K562 (cell line): ENCODE measurements at regions not wholly inside any gene's neighbourhood (a gene's known extent, or its start where the extent isn't known, plus 50 kb on each side); places are given as distances from the start of the nearest gene placed in this dataset.

Source experiments
- ATAC-seq: fragments of 200-7000 bp; cut with Tn5 transposase; 3 replicates; pipeline ENCODE4 v1.9.1; 2020; ENCODE audit warnings: moderate library complexity
- BruUV-seq: library from RNA; stranded (reverse); fragments of 400-500 nt; replicated peaks from 2 replicates; lab custom pipeline; 2021; lab: Mats Ljungman, UMichigan
- CTCF ChIA-PET: fragments of 300-600 bp; formaldehyde crosslinking; extraction: SDS; loops from one replicate; lab custom pipeline; 2021; ENCODE audit warnings: low intra/inter-chr PET ratio; lab: Yijun Ruan, JAX
- POLR2A ChIA-PET: fragments of 300-600, 350-650 bp; sonication (Branson Sonifier 250); formaldehyde crosslinking; extraction: SDS; loops from one replicate; lab custom pipeline; 2021; ENCODE audit warnings: antibody characterized with exemption, inconsistent platforms; lab: Yijun Ruan, JAX
- DNase-seq, 4 experiments: peaks; one replicate each; pipeline versions ENCODE4 v3.0.0 to v3.0.0-alpha.2; 2011 to 2018; ENCODE audit warnings: low spot score in 3 of 4, mixed read lengths in 3 of 4; ENCODE audit errors: extremely low read depth in 1 of 4
- FAIRE-seq: peaks from 2 replicates; lab custom pipeline; 2011; peaks lifted over from hg19 to GRCh38; lab: Jason Lieb, UNC
- H2AFZ ChIP-seq: 2 replicates; pipeline ENCODE4 v1.6.0; 2011; ENCODE audit warnings: low read depth, low read length, control low read depth, inconsistent platforms
- H3K27ac ChIP-seq: fragments of 200-600 bp; 3 replicates; pipeline ENCODE4 v1.8.0; 2011; ENCODE audit warnings: low read depth, mild to moderate bottlenecking, control low read depth, inconsistent platforms, low read length, moderate library complexity, mixed read lengths; ENCODE audit errors: extremely low read depth
- H3K27me3 ChIP-seq, 2 experiments: fragments of 300-600 bp in 1 of 2; 2 replicates in 1 of 2; 3 replicates in 1 of 2; pipeline versions ENCODE4 v1.6.0 to v1.8.0; 2011; ENCODE audit warnings: inconsistent platforms in 2 of 2, low read length in 2 of 2, mild to moderate bottlenecking in 1 of 2, mixed read lengths in 1 of 2, moderate library complexity in 1 of 2; ENCODE audit not compliant: control insufficient read depth in 2 of 2, insufficient read depth in 2 of 2
- H3K36me3 ChIP-seq: fragments of 300-600 bp; 3 replicates; pipeline ENCODE4 v1.8.0; 2011; ENCODE audit warnings: mild to moderate bottlenecking, low read length, inconsistent platforms; ENCODE audit not compliant: control insufficient read depth, insufficient read depth
- H3K4me1 ChIP-seq, 2 experiments: fragments of 200-600 bp in 1 of 2; replicated peaks in 1 of 2; 2 replicates in 1 of 2; 3 replicates in 1 of 2; pipeline versions ENCODE4 v1.5.1 to v1.8.0; 2011; ENCODE audit warnings: inconsistent platforms in 2 of 2, low read length in 2 of 2, mild to moderate bottlenecking in 1 of 2, mixed read lengths in 1 of 2, moderate library complexity in 1 of 2; ENCODE audit not compliant: control insufficient read depth in 2 of 2, insufficient read depth in 2 of 2
- H3K4me2 ChIP-seq: 2 replicates; pipeline ENCODE4 v1.6.1; 2011; ENCODE audit warnings: low read length, control low read depth, inconsistent platforms, mixed read lengths; ENCODE audit not compliant: insufficient read depth
- H3K4me3 ChIP-seq: fragments of 200-600 bp; sonication (generic), shearing (Covaris generic); 2 replicates; pipeline ENCODE4 v1.5.1; 2016; ENCODE audit warnings: control low read depth, inconsistent platforms
- H3K79me2 ChIP-seq: fragments of 200-600 bp; 3 replicates; pipeline ENCODE4 v1.8.0; 2011; ENCODE audit warnings: low read length, inconsistent platforms; ENCODE audit not compliant: control insufficient read depth, insufficient read depth
- H3K9ac ChIP-seq, 2 experiments: 2 replicates each; pipeline versions ENCODE4 v1.6.0 to v1.6.1; 2011; ENCODE audit warnings: low read depth in 2 of 2, low read length in 2 of 2, control low read depth in 1 of 2, inconsistent platforms in 1 of 2, mild to moderate bottlenecking in 1 of 2, mixed read lengths in 1 of 2; ENCODE audit not compliant: insufficient read depth in 1 of 2
- H3K9me1 ChIP-seq: one replicate; pipeline ENCODE4 v1.6.0; 2011; ENCODE audit warnings: inconsistent platforms, mild to moderate bottlenecking, low read length, moderate library complexity; ENCODE audit not compliant: control insufficient read depth, insufficient read depth
- H3K9me3 ChIP-seq: replicated peaks from 2 replicates; pipeline ENCODE4 v1.5.1; 2011; ENCODE audit warnings: low read depth, low read length, inconsistent platforms; ENCODE audit not compliant: control insufficient read depth, insufficient read depth
- H4K20me1 ChIP-seq: replicated peaks from 2 replicates; pipeline ENCODE4 v1.6.1; 2011; ENCODE audit warnings: low read length, inconsistent platforms, mixed read lengths; ENCODE audit not compliant: control insufficient read depth, insufficient read depth
- ETV1 ChIP-seq: fragments of 450-650 bp; conservative IDR thresholded peaks from 2 replicates; pipeline ENCODE4 v1.6.1; 2016; ENCODE audit warnings: missing genetic modification characterization, control low read depth, low read depth, missing compliant biosample characterization
- ILK ChIP-seq: fragments of 450-650 bp; IDR thresholded peaks from 2 replicates; pipeline ENCODE4 v1.6.1; 2016; ENCODE audit warnings: missing genetic modification characterization, low read depth, mild to moderate bottlenecking, missing compliant biosample characterization, moderate library complexity, borderline replicate concordance
- JUND ChIP-seq, 2 experiments: IDR thresholded peaks; 2 replicates in 1 of 2; 3 replicates in 1 of 2; pipeline ENCODE4 v1.6.1; 2011; ENCODE audit warnings: borderline replicate concordance in 2 of 2, low read depth in 2 of 2, low read length in 2 of 2, improper control_type of control experiment in 1 of 2, missing biosample characterization in 1 of 2, missing genetic modification characterization in 1 of 2, missing genetic modification reagents in 1 of 2
- RBM25 ChIP-seq: fragments of 200-400 bp; formaldehyde crosslinking; IDR thresholded peaks from 2 replicates; pipeline ENCODE4 v1.6.1; 2018; ENCODE audit warnings: low read length, low read depth, moderate library complexity; ENCODE audit not compliant: severe bottlenecking
- RUNX1 ChIP-seq: sonication (generic); IDR thresholded peaks from 2 replicates; pipeline ENCODE4 v1.6.1; 2016; ENCODE audit warnings: antibody characterized with exemption, low read depth
- SP1 ChIP-seq: sonication (generic); formaldehyde crosslinking; IDR thresholded peaks from 2 replicates; pipeline ENCODE4 v1.8.1; 2022; ENCODE audit warnings: mild to moderate bottlenecking, missing genetic modification reagents
- ZC3H8 ChIP-seq: fragments of 450-650 bp; IDR thresholded peaks from 2 replicates; pipeline ENCODE4 v1.6.1; 2017
- ZNF232 ChIP-seq: sonication (generic); formaldehyde crosslinking; IDR thresholded peaks from 2 replicates; pipeline ENCODE4 v1.8.0; 2022; ENCODE audit warnings: mild to moderate bottlenecking, missing genetic modification reagents
- WGBS: fragments of 100-300 bp; shearing (Covaris generic); methylation state at CpG from one replicate; pipeline ENCODE4 v1.1.6; 2016; ENCODE audit warnings: low coverage, mixed read lengths; ENCODE audit not compliant: insufficient coverage; ENCODE audit errors: missing lambda C conversion rate; 5-methylcytosine and 5-hydroxymethylcytosine counted together
- in situ Hi-C: fragments of 300-500 bp; cut with MboI; formaldehyde crosslinking; loops from 4 replicates; pipeline ENCODE4 v1.15.0; 2018; ENCODE audit warnings: inconsistent platforms, mixed read lengths
- intact Hi-C: fragments of 100-400 bp; cut with micrococcal nuclease; formaldehyde crosslinking; loops from 2 replicates; pipeline ENCODE4 v1.14.2; 2022
- TF ChIP-seq, protein P1 (sequence below): IDR thresholded peaks from 3 replicates; pipeline ENCODE4 v1.6.1; 2011; ENCODE audit warnings: borderline replicate concordance, mild to moderate bottlenecking; ENCODE audit not compliant: insufficient read length, insufficient read depth
- TF ChIP-seq, protein P2 (sequence below): fragments of 450-650 bp; IDR thresholded peaks from 2 replicates; pipeline ENCODE4 v1.6.1; 2017; ENCODE audit warnings: antibody characterized with exemption
- TF ChIP-seq, protein P3 (sequence below): fragments of 250-450 bp; sonication (Bioruptor Pico); IDR thresholded peaks from 2 replicates; pipeline ENCODE4 v1.8.0; 2022; ENCODE audit warnings: moderate library complexity, mild to moderate bottlenecking, inconsistent platforms
- TF ChIP-seq, protein P4 (sequence below): sonication (generic); formaldehyde crosslinking; IDR thresholded peaks from 2 replicates; pipeline ENCODE4 v1.8.0; 2022; ENCODE audit warnings: mild to moderate bottlenecking, missing genetic modification reagents

DNA sequence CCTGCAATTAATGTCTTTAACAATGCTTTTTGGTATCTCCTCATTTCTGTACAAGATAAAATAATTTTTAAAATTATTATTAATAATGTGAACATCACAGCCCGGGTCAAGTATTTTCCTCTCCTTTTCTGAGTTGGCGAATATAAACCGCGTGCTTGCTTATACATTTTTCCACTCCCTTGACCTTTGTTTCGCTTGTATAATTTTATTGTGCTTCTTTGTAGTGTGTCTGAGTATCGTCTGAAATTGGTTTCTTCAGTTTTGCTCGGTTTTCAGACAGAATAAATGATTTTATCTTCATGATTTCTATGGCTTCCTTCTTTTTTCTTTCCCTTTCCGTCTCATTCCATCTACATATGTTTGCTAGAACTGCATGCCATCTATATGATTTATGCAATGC lies 448.5 kb downstream of the MAT2B start:
- CTCF ChIA-PET: no interaction called here
- H3K9me3 ChIP-seq: 0 out of 2 replicates have a peak, but pooled peaks cover 2% of the 10 kb centered on the region
- H3K36me3 ChIP-seq: no peaks in the 10 kb centered on the region
- intact Hi-C loops (no loop called here), in situ Hi-C loops (no loop called here)
- no peak for TF ChIP-seq ILK (tag)
- TF ChIP-seq ZC3H8: no peak
- no peak for TF ChIP-seq RUNX1
- TF ChIP-seq RBM25: no peak
- TF ChIP-seq, protein P1, sequence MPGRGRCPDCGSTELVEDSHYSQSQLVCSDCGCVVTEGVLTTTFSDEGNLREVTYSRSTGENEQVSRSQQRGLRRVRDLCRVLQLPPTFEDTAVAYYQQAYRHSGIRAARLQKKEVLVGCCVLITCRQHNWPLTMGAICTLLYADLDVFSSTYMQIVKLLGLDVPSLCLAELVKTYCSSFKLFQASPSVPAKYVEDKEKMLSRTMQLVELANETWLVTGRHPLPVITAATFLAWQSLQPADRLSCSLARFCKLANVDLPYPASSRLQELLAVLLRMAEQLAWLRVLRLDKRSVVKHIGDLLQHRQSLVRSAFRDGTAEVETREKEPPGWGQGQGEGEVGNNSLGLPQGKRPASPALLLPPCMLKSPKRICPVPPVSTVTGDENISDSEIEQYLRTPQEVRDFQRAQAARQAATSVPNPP: no peak
- TF ChIP-seq, protein P2, sequence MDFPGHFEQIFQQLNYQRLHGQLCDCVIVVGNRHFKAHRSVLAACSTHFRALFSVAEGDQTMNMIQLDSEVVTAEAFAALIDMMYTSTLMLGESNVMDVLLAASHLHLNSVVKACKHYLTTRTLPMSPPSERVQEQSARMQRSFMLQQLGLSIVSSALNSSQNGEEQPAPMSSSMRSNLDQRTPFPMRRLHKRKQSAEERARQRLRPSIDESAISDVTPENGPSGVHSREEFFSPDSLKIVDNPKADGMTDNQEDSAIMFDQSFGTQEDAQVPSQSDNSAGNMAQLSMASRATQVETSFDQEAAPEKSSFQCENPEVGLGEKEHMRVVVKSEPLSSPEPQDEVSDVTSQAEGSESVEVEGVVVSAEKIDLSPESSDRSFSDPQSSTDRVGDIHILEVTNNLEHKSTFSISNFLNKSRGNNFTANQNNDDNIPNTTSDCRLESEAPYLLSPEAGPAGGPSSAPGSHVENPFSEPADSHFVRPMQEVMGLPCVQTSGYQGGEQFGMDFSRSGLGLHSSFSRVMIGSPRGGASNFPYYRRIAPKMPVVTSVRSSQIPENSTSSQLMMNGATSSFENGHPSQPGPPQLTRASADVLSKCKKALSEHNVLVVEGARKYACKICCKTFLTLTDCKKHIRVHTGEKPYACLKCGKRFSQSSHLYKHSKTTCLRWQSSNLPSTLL: no peak
- TF ChIP-seq, protein P3, sequence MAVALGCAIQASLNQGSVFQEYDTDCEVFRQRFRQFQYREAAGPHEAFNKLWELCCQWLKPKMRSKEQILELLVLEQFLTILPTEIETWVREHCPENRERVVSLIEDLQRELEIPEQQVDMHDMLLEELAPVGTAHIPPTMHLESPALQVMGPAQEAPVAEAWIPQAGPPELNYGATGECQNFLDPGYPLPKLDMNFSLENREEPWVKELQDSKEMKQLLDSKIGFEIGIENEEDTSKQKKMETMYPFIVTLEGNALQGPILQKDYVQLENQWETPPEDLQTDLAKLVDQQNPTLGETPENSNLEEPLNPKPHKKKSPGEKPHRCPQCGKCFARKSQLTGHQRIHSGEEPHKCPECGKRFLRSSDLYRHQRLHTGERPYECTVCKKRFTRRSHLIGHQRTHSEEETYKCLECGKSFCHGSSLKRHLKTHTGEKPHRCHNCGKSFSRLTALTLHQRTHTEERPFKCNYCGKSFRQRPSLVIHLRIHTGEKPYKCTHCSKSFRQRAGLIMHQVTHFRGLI (CRISPR knock-in tag): no peak
- TF ChIP-seq, protein P4, sequence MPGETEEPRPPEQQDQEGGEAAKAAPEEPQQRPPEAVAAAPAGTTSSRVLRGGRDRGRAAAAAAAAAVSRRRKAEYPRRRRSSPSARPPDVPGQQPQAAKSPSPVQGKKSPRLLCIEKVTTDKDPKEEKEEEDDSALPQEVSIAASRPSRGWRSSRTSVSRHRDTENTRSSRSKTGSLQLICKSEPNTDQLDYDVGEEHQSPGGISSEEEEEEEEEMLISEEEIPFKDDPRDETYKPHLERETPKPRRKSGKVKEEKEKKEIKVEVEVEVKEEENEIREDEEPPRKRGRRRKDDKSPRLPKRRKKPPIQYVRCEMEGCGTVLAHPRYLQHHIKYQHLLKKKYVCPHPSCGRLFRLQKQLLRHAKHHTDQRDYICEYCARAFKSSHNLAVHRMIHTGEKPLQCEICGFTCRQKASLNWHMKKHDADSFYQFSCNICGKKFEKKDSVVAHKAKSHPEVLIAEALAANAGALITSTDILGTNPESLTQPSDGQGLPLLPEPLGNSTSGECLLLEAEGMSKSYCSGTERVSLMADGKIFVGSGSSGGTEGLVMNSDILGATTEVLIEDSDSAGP (CRISPR knock-in tag): no peak
- no peak for TF ChIP-seq ETV1 (tag)
- no peak for TF ChIP-seq SP1
- no peak for TF ChIP-seq JUND (IDR thresholded peaks at IDR 0.05; ENCODE audit: borderline replicate concordance, low read depth, low read length)
- TF ChIP-seq JUND (tag; IDR thresholded peaks at IDR 0.05; ENCODE audit: borderline replicate concordance, low read depth, low read length): no peak
- no peak for TF ChIP-seq ZNF232 (CRISPR knock-in tag)
- FAIRE-seq (no peak), ATAC-seq (no peak), DNase-seq (no peak)
- H3K9ac ChIP-seq: no peak overlapping the region
- no peak overlapping the region for H3K4me2 ChIP-seq
- no peak overlapping the region for H2AFZ ChIP-seq
- H4K20me1 ChIP-seq: no peaks in the 10 kb centered on the region
- H3K4me3 ChIP-seq: no peak overlapping the region
- POLR2A ChIA-PET: no interaction called here
- H3K4me1 ChIP-seq: no peaks in the 10 kb centered on the region
- no TSS peak for BruUV-seq
- no peaks in the 10 kb centered on the region for H3K79me2 ChIP-seq
- H3K27ac ChIP-seq: no peak overlapping the region
- H3K27me3 ChIP-seq: no peaks in the 10 kb centered on the region
- H3K9me1 ChIP-seq: no peaks in the 10 kb centered on the region
- 4% methylated on average over 8 of the region's 8 CpGs for WGBS
